ENCODE measurements at regions not wholly inside any gene's neighbourhood (a gene's known extent, or its start where the extent isn't known, plus 50 kb on each side); places are given as distances from the start of the nearest gene placed in this dataset.
A peak's percentile ranks its signal among the peaks of the same experiment; 100 is the strongest.

DNA sequence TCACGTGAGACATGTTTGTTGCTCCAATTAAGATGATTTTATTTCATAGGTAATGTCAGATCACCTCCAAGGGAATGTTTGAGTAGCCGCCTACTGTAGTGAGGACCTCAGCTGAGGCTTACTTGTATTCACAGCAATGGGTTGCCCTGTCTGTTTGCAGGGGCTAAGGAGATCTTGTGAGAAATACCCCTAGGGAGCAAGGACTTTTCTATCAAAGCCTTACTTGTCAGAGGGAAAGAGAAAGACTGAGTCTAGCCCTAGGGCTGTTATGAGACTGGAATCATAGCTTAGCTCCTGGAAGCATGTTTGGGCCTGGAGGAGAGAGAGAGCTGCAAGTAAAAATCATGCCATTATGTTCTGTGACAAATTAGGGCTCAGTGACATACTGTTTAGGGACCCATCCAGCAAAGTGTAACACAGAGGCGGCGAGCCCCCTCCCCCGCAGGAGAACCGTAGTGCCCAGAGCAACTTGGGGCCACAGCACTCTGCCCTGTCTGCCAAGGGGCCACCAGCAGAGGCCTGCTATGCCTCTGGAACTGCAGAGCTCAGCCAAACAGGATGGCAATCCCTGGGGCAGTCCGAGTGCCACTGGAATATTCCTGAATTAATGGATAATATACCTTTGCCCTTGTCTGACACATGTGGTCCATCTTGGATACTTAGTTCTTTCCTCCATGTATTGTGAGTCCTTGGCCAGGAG is 178.8 kb downstream of the DACT1 start:
- DNase-seq = no peak

DNA sequence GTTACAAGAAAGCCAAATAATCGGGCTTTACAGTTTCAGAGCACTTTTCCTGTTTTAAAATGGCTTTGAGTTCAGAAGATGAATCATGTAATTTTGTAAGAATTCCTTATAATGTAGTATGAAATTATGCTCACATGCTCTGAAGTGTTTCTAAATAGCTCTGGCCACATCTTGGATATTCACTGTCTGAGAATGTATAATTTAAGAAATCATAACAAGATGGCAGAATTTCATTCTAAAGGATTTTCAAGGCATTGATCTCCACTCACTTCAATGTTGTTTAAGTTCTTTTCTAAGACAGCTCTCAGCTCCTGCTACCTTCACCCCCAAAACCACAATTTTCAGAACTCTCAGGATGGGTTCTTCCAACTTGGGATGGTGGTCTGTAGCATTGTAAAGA is 180.1 kb downstream of the DACT1 start:
- DNase-seq = peak; percentile 91

DNA sequence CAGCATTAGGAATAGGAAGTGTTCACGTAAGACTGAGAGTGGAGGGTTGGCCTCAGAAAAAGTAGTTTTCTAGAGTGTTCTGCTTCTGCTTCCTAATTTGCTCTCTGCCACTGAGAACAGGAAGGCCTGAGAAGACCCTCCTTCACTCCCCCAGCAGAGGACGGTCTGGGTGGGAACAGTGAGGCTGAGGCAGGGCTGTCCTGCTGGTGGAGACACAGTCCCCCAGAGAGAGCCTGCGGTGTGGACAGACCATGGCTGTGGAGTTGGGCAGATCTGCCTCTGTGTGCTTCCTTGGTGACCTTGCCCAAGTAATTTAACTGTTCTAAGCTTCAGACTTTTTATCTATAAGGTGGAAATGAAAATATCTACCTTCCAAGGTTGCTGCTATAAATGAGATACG is 182.3 kb downstream of the DACT1 start:
- DNase-seq = no peak

DNA sequence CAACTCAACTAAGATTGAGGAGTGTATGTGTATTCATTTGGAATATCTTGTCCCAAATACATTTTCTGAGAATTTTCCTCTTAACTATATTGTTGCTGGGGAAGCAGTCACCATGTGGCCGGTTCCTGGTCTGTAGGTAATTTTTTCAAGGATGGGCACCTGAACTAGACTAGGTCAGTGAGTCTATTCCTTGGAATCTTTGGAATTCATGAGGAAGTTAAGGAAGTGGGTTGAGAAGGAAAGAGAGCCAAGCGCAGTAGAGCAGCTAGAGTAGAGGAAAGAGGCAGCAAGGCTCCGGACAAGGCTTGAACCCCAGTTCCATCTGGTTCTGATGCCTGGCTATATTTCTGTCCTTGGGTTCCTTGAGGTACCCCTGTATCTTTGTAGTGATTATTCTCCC is 183.7 kb downstream of the DACT1 start:
- DNase-seq = no peak

DNA sequence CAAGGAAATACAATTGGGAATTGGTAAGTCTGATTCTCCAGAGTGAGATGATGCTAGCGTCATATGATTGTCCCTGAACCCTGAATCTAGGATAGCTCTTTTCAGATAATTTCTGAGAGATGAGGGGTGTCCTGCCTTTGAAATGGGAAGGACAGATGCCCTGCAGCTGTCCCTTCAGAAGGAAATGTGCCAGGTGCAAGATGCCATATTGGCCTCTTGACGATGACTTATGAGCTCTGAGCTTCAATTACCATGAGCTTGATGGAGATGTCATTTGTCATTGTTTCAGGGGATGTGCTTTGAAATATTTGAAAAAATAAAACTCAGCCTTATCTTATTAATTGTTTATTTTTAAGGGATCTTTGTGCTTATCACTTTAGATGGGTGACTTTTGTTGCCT is 185.1 kb downstream of the DACT1 start:
- no peak for DNase-seq

DNA sequence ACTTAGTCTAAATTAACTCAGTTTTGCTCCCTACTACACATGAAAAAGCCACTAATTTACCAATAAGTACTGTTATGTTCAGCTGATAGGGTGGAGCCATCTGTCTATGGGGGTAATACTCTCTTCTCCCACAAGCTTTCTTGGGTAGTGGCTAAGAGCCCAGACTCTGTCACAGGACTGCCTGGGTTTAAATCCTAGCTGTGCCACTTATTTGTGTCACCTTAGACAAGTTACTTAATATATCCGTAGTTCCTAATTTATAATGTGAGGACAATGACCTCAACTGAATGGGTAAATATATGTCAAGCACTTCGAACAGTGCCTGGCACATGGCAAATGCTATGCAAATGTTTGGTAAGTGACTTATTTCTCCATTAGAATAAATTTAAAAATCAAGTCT is 185.6 kb downstream of the DACT1 start:
- DNase-seq = no peak

DNA sequence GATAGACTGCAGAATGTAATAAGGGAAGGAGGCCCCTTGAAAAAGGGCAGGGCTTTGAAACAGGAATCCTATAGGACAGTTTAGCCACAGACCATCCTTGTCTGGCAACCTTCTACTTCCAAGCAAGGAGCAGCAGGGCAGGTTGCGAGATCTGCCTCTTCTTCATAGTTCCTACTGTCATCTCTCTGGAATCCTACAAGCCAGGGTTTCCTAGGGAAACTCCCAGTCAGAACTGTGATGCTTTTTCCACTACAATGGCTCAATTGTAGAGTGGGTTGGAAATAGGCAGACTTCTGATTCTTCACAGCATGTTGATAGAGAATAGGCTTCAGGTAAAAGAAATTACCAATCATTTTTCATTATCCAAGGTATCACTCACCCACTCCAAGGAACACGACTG is 186.3 kb downstream of the DACT1 start:
- peak; percentile 49 for DNase-seq

DNA sequence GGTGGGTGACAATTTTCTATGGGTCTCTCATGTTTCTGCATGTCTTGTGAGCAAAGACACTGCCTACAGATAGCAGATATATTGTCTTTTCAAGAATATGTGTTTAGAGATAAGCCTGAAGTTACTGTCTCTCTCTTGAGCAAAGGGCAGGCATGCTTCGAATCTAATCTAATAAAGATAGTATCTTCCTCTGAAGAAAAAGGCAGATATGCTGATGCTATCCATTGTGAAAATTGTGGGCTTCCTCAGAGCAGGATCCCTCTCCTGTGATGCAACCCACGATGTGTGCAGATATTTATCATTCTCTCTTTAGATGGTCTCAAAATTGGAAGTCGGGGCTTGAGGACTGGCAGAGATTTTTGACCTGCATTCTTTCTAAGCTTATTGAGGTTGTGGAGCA is 187.0 kb downstream of the DACT1 start:
- no peak for DNase-seq

DNA sequence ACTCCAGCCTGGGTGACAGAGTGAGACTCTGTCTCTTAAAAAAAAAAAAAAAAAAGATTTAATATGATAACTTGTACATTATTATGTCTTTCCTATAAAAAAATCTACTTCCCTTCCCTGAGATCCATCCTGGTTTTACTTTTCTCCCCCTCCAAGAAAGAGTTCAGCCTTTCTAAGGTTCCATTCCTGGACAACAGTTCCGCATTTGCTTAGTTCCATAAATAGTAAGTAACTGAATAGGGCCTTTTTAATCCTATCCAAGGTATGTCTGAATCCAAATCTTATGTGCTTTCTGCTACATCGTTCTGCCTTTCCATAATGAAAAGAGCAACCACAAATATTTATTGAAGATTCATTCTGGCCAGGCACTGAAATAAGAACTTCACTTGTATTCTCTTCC is 187.8 kb downstream of the DACT1 start:
- DNase-seq = peak; percentile 55

DNA sequence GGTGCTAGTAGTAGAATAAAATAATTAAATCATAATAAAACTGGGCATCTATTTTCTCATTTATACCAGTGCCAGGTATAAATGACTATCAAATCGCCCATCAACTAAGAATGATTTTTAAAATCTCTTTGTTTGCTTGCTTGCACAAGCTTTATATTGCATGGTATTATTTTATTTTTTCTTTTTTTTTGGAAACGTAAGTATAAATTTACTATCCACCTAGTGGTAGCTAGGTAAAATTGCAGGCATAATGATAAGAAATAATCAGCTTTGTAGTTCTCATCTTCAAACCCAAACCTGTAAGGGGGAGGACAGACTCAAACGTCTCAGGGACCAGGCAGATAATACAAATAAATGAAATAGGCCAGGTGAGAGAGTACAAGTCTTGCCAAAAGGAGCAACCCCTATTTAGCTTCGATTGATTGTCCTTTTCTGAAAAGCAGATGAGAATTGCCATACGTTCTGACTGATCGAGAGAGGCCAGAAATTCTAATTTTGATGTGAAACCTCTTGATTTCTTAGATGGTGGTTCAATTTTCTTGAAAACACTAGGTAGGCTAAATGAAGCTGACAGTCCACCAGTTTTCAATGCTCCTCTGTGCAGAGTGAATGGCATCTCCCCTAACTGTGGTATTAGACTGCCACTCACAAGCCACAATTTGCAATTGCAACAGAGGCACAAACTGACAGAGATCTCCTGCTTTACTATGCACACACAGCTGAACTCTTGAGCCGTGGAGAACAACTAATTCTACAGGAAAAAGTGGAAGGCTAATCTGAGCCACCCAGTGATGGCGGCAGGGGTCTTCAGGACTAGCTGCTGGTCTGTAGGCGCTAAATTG is 189.3 kb downstream of the DACT1 start:
- DNase-seq = no peak

DNA sequence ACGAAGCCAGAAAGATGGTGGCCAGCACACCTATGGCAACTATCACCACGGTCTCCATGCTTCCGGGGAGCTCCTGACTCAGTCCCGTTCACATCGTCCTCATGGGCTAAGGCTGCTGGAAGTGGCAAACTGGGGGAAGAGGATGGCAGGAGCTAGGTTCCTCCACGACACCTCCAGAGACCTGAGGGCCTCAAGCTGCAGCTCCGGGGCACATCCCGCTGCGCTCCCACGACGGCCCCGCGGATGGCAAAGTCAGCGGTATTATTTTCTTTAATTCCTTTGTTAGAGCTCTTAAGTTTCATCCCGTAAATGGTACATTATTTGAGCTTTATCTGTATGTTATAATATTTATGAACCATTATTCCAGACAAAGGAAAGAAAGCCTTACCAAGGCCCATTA is 190.5 kb downstream of the DACT1 start:
- no peak for DNase-seq

DNA sequence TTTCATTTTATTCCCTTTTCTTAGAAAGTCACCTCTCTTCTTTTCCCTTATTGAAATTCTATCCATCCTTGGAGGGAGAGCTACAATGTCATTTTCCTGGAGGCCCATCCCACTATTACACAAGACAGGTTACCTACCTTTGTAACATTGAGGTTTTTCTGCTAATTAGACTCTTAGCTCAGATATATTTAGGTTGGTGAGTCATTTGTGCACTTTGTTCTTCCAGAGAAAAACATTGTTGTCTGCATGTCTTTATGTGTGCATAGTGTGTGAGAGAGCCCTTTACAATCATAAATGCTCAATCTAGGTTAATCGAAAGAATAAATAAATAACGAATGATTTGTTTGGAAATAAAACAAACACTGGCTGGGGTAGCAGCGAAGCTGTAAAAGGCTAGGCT is 191.8 kb downstream of the DACT1 start:
- DNase-seq = no peak

DNA sequence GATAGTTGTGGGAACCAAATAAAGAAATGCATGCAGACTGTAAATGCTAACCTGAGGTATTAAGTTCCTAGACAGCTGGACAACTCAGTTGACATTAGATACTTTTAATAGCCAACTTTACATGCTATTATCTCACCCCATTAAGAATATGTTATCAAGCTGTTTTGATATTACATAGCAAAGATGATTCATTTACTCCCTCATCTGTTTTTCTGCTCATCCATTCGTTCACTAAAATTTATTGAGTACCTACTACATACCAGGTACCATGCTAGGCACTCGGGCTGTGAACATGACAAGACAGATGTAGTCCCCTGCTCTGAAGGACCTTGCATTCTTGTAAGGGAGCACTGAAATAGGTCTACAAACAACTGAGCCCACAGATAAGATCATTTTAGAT is 192.4 kb downstream of the DACT1 start:
- no peak for DNase-seq

DNA sequence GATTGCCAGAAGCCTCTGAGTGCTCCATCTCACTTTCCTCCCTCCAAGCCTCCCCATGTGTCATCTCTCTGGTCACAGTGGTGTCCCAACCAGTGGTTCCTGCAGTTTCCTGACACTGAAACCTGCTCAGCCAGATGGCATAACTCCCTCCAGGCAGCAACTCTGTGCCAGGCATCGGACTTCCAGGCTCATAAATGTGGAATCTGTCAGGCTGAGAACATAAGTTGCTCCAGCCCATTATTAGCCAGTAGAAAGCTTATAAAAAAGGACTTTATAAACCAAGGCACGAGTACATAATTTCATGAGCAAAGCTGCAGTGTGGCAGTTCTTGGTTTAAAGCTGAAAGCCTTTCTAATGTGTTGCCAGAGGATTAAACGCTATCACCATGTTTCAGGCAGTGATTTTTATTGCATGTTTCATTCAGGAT is 194.3 kb downstream of the DACT1 start:
- DNase-seq = no peak

DNA sequence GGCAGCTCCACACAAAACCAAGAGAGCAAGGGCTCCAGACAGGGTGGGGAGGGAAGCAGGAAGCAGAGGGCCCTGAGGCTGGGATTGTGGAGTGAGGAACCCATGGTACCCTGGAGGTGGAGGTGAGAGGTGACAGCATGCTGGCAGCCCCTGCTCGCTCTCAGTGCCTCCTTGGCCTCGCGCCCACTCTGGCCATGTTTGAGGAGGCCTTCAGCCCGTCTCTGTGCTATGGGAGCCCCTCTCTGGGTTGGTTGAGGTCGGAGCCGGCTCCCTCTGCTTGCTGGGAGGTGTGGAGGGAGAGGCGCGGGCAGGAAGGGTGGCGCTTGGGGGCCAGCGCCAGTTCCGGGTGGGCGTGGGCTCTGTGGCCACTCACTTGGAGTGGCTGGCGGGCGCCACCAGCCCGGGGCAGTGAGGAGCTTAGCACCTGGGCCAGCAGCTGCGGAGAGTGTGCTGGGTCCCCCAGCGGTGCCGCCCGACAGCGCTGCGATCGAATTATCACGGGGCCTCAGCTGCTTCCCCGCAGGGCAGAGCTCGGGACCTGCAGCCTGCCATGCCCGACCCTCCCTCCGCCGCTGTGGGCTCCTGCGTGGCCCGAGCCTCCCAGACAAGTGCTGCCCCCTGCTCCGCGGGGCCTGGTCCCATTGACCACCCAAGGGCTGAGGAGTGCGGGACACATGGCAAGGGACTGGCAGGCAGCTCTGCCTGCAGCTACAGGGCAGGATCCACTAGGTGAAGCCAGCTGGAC is 196.0 kb downstream of the DACT1 start:
- no peak for DNase-seq

DNA sequence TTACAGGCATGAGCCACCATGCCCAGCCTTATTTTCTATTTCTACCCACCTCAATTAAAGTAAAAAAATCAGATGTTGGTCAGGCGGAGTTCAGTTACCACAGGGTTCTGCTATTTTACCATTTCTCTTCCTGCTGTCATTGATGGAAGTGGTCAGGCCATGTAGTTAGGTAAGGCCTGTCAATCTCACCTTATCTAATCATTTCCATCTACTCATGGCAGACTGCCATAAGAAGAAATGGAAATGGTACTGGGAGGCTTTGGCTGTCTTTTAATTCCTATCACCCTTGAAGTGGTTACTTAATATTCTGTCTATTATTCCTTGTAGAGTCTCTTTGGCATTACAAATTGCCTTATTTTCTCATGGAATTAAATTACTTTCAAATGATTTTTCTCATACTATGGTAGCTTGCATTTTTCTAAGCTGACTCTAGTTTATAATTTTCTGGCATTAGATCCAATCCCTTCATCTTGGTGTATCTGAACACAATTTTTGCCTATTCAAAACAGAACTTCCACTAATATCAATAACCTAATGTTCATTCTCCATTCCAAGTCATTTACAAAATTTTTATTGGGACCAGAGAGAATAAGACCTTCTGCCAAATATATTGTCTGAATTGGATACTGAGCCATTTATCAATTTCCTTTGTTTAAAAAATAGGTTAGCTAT is 198.7 kb downstream of the DACT1 start:
- no peak for DNase-seq

DNA sequence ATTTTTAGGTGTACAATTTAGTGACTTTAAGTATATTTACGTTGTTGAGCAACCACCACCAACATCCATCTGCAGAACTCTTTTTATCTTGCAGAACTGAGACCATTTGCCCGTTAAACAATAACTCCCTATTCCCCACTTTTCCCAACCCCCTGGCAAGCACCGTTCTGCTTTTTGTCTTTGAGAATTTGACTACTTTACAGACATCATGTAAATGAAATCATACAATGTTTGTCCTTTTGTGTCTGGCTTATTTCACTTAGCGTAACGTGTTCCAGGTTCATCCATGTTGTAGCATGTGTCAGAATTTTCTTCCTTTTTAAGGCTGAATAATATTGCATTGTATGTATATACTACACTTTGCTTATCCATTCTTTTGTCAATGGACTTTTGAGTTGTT is 201.5 kb downstream of the DACT1 start:
- no peak for DNase-seq

DNA sequence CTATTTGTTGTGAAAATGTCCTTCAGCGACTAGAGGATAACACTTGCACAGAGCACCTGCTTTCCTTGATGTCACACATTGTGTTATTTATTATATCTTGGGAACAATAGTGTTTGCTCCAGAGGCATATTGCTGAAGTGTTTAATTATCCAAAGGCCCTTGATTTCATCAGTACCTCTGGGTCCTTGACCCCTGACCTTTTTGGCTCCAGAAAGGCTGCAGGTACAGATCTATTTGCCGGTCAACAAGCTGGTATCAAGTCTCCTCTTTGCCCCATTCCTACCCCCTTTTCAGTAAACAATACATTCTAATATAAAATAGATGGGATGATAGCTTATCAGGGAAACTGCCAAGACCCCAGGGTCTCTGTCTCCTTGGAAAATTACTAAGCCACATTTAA is 206.8 kb downstream of the DACT1 start:
- DNase-seq = no peak

DNA sequence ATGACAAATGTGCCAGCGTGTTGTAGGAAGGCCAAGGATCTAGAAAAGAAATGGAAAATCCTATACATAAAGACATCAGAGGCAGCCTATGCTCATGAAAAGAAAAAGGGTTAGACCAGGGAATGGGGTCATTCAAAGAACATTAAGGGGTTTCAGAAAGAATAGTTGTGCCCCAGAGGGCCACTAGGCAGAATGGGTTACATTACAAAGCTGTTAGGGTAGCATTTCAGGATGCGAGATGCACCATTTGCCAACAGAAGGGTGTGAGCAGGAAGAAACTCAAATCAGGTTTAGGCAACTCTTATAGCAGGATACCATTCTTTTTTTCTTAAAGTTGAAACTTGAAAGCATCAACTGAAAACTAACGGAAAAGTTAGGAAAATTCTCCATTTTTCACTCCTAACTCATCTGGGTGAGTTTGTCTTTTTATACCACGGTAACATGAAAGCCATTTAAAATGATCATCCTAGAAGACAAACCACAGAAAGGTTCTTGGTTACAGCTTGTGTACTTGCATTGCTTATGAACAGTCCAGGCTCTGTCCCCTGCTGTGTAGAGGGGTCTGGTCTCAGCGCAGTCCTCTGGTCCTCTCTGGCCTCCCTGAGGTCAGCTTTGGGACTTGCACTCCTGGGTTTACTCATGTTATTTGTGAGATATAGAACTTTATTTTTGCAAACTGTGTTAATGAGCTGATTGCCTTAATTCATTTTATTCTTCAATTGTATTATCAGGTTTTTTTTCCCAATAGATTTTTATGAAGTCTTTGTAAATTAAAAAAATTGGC is 209.1 kb downstream of the DACT1 start:
- no peak for DNase-seq

DNA sequence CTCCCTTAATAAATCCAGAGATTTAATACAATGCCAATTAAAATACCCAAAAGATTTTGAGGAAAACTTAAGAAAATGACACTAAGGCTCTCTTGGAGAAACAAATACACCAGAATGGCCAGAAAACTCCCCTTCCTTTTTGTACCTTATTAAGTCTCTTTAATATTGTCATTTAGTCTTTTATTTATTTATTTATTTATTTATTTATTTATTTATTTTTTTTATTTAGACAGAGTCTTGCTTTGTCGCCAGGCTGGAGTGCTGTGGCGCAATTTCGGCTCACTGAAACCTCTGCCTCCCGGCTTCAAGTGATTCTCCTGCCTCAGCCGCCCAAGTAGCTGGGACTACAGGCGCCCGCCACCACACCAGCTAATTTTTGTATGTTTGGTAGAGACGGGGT is 210.6 kb downstream of the DACT1 start:
- DNase-seq = no peak

DNA sequence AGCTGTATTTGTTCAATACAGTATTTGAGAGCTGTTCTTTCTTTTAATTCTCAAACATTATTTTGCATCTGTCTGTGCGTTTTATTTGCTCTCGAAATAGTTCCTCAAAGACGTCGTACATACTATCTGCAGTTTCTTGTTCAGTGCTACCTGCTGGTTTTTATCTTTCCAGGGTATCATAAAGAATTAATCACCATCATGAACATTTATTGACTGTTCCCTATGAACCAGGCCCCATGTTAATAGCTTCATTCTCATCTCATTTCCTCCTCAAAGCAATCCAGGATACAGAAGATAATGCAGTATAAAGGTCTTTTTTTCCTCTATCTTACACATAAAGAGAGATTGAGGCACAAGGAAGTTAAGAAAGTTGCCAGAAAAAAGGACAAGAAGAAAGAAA is 211.8 kb downstream of the DACT1 start:
- DNase-seq = no peak

DNA sequence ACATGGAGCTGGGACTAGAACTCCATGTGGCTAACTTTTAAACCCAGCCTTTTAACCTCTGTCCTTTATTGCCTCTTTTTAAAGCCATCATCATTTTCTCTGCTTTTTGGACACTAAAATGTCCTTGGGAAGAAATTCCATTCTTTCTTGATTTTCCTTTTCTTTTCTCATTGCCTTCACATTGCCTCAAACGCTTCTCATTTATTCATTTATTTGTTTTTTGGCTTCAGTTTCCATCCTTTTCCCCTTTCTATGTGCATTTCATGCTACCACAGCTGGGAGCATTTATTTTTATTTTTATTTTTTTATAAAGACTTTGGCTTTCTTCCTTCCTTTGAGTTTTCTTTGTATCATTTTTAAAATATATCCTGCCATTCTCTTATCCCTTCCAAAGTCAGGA is 212.2 kb downstream of the DACT1 start:
- DNase-seq = no peak

DNA sequence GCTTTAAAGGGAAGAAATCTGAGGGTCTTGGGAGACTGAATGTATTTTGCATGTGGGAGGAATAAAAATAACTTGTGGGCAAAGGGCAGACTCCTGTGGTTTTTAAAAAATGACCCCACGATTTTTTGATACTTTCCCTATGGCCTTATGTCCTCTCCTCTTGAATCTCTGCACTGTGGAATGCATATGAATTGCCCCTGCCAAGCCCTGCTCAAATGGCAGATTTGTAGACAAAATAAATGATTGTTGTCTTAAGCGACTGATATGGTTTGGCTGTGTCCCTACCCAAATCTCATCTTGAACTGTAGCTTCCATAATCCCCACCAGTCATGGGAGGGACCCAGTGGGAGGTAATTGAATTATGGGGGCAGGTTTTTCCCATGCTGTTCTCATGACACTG is 223.8 kb downstream of the DACT1 start:
- DNase-seq = peak; percentile 82

All from fibroblast of upper back skin (primary cell).